B cell (primary cell): ENCODE measurements at regions not wholly inside any gene's neighbourhood (a gene's known extent, or its start where the extent isn't known, plus 50 kb on each side); places are given as distances from the start of the nearest gene placed in this dataset.

Experiments
- ATAC-seq: fragments of 200-7000 bp; cut with Tn5 transposase; one replicate; pipeline ENCODE4 v1.10.0; 2021; ENCODE audit warnings: low read depth, mild to moderate bottlenecking, moderate number of reproducible peaks, moderate library complexity
- CTCF ChIA-PET: fragments of 350-600 bp; sonication (Branson Sonifier 250); formaldehyde crosslinking; loops from one replicate; lab custom pipeline; 2021; ENCODE audit warnings: antibody characterized with exemption, inconsistent platforms; lab: Charles Lee
- POLR2A ChIA-PET: fragments of 350-600 bp; sonication (Branson Sonifier 250); formaldehyde crosslinking; loops from one replicate; lab custom pipeline; 2021; ENCODE audit warnings: antibody characterized with exemption; lab: Charles Lee
- DNase-seq: peaks from one replicate; pipeline ENCODE4 v3.0.0; 2013
- H2AFZ ChIP-seq: 2 replicates; pipeline ENCODE4 v1.6.1; 2012; ENCODE audit warnings: mild to moderate bottlenecking, low read depth, low read length; ENCODE audit not compliant: insufficient read depth, poor library complexity, severe bottlenecking
- H3K27ac ChIP-seq, 2 donors: 1 replicate in 1 of 2; 2 replicates in 1 of 2; pipeline ENCODE4 v1.5.1; 2012 to 2013; ENCODE audit warnings: low read length in 2 of 2, mild to moderate bottlenecking in 2 of 2, moderate library complexity in 1 of 2
- H3K27me3 ChIP-seq, 4 experiments: fragments of 200-600 bp in 1 of 4; sonication (generic) in 1 of 4; replicated peaks in 1 of 4; 1 replicate in 2 of 4; 2 replicates in 2 of 4; pipeline versions ENCODE4 v1.6.1 to v1.7.0; 2013 to 2016; ENCODE audit warnings: low read length in 3 of 4, mild to moderate bottlenecking in 2 of 4, mixed read lengths in 1 of 4, moderate library complexity in 1 of 4; ENCODE audit not compliant: insufficient read depth in 4 of 4, control insufficient read depth in 3 of 4; ENCODE audit errors: control extremely low read depth in 1 of 4
- H3K36me3 ChIP-seq, 2 experiments: replicated peaks in 1 of 2; 1 replicate in 1 of 2; 2 replicates in 1 of 2; pipeline versions ENCODE4 v1.6.1 to v1.7.1; 2013; ENCODE audit warnings: low read length in 1 of 2; ENCODE audit not compliant: insufficient read depth in 2 of 2, control insufficient read depth in 1 of 2; ENCODE audit errors: control extremely low read depth in 1 of 2, extremely low read depth in 1 of 2
- H3K4me1 ChIP-seq, 2 donors: fragments of 200-600 bp in 1 of 2; sonication (generic) in 1 of 2; 1 replicate in 1 of 2; 2 replicates in 1 of 2; pipeline versions ENCODE4 v1.5.1 to v1.6.1; 2013 to 2017; ENCODE audit warnings: low read length in 2 of 2; ENCODE audit not compliant: control insufficient read depth in 2 of 2, insufficient read depth in 2 of 2
- H3K4me2 ChIP-seq: replicated peaks from 2 replicates; pipeline ENCODE3; 2012; ENCODE audit warnings: mild to moderate bottlenecking, low read depth, low read length; ENCODE audit not compliant: poor library complexity, severe bottlenecking
- H3K4me3 ChIP-seq, 5 experiments: fragments of 200-600 bp in 1 of 5; sonication (generic) in 1 of 5; 1 replicate in 3 of 5; 2 replicates in 2 of 5; pipeline versions ENCODE4 v1.5.1 to v1.7.0; 2011 to 2016; ENCODE audit warnings: low read length in 4 of 5, mild to moderate bottlenecking in 4 of 5, low read depth in 2 of 5, control low read depth in 1 of 5, moderate library complexity in 1 of 5; ENCODE audit not compliant: insufficient read depth in 1 of 5; ENCODE audit errors: control extremely low read depth in 1 of 5, extremely low read depth in 1 of 5
- H3K79me2 ChIP-seq: fragments of 200-600 bp; sonication (generic); one replicate; pipeline ENCODE4 v1.6.0; 2016; ENCODE audit warnings: low read length; ENCODE audit not compliant: control insufficient read depth, insufficient read depth
- H3K9ac ChIP-seq: fragments of 200-600 bp; sonication (generic); 2 replicates; pipeline ENCODE4 v1.6.1; 2017; ENCODE audit warnings: mild to moderate bottlenecking, low read length, moderate library complexity
- H3K9me3 ChIP-seq, 3 donors: one replicate each; pipeline versions ENCODE4 v1.6.1 to v1.7.1; 2013; ENCODE audit warnings: low read length in 2 of 3; ENCODE audit not compliant: control insufficient read depth in 2 of 3, insufficient read depth in 1 of 3; ENCODE audit errors: control extremely low read depth in 1 of 3
- H4K20me1 ChIP-seq: 2 replicates; pipeline ENCODE4 v1.6.0; 2012; ENCODE audit warnings: mild to moderate bottlenecking, low read length; ENCODE audit not compliant: insufficient read depth, control insufficient read depth, poor library complexity, severe bottlenecking
- H3K27ac Mint-ChIP-seq: one replicate; pipeline ENCODE4 v1.8.0; 2021; ENCODE audit warnings: mixed read lengths
- H3K27me3 Mint-ChIP-seq: one replicate; pipeline ENCODE4 v1.8.0; 2021; ENCODE audit warnings: mixed read lengths
- H3K4me1 Mint-ChIP-seq: one replicate; pipeline ENCODE4 v1.8.0; 2021; ENCODE audit warnings: mixed read lengths
- H3K4me3 Mint-ChIP-seq: one replicate; pipeline ENCODE4 v1.8.0; 2021; ENCODE audit warnings: mixed read lengths
- H3K9me3 Mint-ChIP-seq: one replicate; pipeline ENCODE4 v1.8.0; 2022; ENCODE audit warnings: mixed read lengths; ENCODE audit not compliant: insufficient read depth
- EZH2 ChIP-seq: IDR thresholded peaks from 2 replicates; pipeline ENCODE4 v1.6.1; 2012; ENCODE audit warnings: borderline replicate concordance, low read depth, mild to moderate bottlenecking, moderate library complexity, low read length; ENCODE audit not compliant: insufficient read depth, poor library complexity, severe bottlenecking
- WGBS: methylation state at CpG from one replicate; pipeline ENCODE4 v1.1.5; 2013; ENCODE audit warnings: missing lambda C conversion rate; ENCODE audit not compliant: insufficient coverage; 5-methylcytosine and 5-hydroxymethylcytosine counted together
- intact Hi-C: fragments of 100-400 bp; cut with micrococcal nuclease; formaldehyde crosslinking; loops from one replicate; pipeline ENCODE4 v1.10.0; 2022
- TF ChIP-seq, protein P1 (sequence below): fragments of 200-600 bp; IDR thresholded peaks from one replicate; pipeline ENCODE4 v1.8.0; 2022; ENCODE audit warnings: antibody characterized with exemption, mild to moderate bottlenecking

DNA sequence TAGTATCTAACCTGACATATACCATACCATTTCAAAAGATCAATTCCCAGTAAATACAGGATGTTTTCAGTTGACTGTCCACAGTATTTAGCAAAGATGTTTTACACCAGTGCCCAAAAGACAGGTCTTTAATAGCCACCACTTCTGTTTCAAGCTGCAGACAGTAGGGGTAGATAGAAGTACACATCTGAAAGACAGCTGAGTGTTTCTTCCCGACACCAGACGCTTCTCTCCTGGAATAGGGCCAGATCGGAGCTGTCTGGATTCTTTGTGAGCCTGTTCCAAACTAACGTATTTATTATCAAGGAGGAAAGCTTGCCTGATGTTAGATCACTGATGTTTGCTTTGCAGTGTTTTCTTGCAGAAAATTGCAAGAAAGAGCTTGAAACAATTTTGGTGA lies 136.1 kb upstream of the RBMS3 start:
- DNase-seq (no peak), ATAC-seq (no peak)
- H3K9me3 ChIP-seq = no peaks in the 10 kb centered on the region
- ChIA-PET CTCF (no interaction called here), POLR2A (no interaction called here)
- no peak overlapping the region for H2AFZ ChIP-seq
- H3K4me1 Mint-ChIP-seq = no peaks in the 10 kb centered on the region
- H3K27me3 Mint-ChIP-seq = no peaks in the 10 kb centered on the region
- H3K36me3 ChIP-seq = no peaks in the 10 kb centered on the region
- TF ChIP-seq, protein P1, sequence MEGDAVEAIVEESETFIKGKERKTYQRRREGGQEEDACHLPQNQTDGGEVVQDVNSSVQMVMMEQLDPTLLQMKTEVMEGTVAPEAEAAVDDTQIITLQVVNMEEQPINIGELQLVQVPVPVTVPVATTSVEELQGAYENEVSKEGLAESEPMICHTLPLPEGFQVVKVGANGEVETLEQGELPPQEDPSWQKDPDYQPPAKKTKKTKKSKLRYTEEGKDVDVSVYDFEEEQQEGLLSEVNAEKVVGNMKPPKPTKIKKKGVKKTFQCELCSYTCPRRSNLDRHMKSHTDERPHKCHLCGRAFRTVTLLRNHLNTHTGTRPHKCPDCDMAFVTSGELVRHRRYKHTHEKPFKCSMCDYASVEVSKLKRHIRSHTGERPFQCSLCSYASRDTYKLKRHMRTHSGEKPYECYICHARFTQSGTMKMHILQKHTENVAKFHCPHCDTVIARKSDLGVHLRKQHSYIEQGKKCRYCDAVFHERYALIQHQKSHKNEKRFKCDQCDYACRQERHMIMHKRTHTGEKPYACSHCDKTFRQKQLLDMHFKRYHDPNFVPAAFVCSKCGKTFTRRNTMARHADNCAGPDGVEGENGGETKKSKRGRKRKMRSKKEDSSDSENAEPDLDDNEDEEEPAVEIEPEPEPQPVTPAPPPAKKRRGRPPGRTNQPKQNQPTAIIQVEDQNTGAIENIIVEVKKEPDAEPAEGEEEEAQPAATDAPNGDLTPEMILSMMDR = no peak
- no peak for TF ChIP-seq EZH2
- H3K27ac ChIP-seq = no peak overlapping the region
- no peaks in the 10 kb centered on the region for H4K20me1 ChIP-seq
- 96% methylated on average over 3 of the region's 4 CpGs for WGBS
- no peaks in the 10 kb centered on the region for H3K79me2 ChIP-seq
- no peak overlapping the region for H3K9ac ChIP-seq
- no peak overlapping the region for H3K4me2 ChIP-seq
- H3K27me3 ChIP-seq = no peaks in the 10 kb centered on the region
- no peak overlapping the region for H3K4me3 Mint-ChIP-seq
- H3K4me3 ChIP-seq = no peak overlapping the region
- no peaks in the 10 kb centered on the region for H3K9me3 Mint-ChIP-seq
- intact Hi-C loops = no loop called here
- no peaks in the 10 kb centered on the region for H3K4me1 ChIP-seq
- no peak overlapping the region for H3K27ac Mint-ChIP-seq

DNA sequence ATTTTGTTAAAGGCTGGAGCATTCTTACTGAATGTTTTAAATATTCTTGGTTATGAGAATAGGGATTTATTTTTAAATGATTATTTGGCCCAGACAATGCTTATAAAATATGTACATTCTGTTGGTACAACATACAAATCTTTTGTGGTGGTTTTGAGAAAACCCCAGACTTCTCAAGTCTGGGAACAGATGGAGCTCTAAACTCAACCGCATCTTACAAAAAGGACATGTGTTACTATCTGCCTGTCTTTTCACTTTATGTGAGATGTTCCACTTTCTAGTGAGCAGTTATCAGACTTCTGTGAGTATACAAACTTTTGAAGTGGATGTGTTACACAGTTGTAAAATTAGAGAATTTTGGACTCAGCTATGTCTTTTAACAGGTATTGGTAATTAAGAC lies 135.5 kb upstream of the RBMS3 start:
- no CpG with 5 or more reads among the region's 1 CpG for WGBS
- TF ChIP-seq, protein P1 = no peak
- no peak for TF ChIP-seq EZH2
- no peaks in the 10 kb centered on the region for H3K27me3 ChIP-seq

More for the DNA sequence above, 135.5 kb upstream of the RBMS3 start:
- H3K79me2 ChIP-seq = no peaks in the 10 kb centered on the region
- CTCF ChIA-PET = no interaction called here
- H3K27ac Mint-ChIP-seq = no peak overlapping the region
- no peaks in the 10 kb centered on the region for H3K9me3 ChIP-seq
- H3K4me3 Mint-ChIP-seq = no peak overlapping the region
- DNase-seq = no peak
- no peak overlapping the region for H2AFZ ChIP-seq
- no peak overlapping the region for H3K4me2 ChIP-seq
- no peak overlapping the region for H3K27ac ChIP-seq
- no peaks in the 10 kb centered on the region for H3K9me3 Mint-ChIP-seq
- no peak overlapping the region for H3K4me3 ChIP-seq
- no peaks in the 10 kb centered on the region for H3K27me3 Mint-ChIP-seq
- H4K20me1 ChIP-seq = no peaks in the 10 kb centered on the region
- H3K4me1 Mint-ChIP-seq = no peaks in the 10 kb centered on the region
- intact Hi-C loops = no loop called here
- POLR2A ChIA-PET = no interaction called here
- ATAC-seq = no peak
- no peaks in the 10 kb centered on the region for H3K4me1 ChIP-seq
- H3K9ac ChIP-seq = no peak overlapping the region
- H3K36me3 ChIP-seq = no peaks in the 10 kb centered on the region
